Progenitor cell of endocrine pancreas (in vitro differentiated cells): ENCODE measurements at regions not wholly inside any gene's neighbourhood (a gene's known extent, or its start where the extent isn't known, plus 50 kb on each side); places are given as distances from the start of the nearest gene placed in this dataset.
"Not testable (repeated sequence)": the region's sequence is repeated elsewhere in the genome, so short reads cannot be mapped to it uniquely, and the experiment has no call there.

Experiments used
- DNase-seq: peaks from one replicate; pipeline ENCODE4 v3.0.0; 2021; ENCODE audit warnings: low spot score; ENCODE audit not compliant: unreplicated experiment
- H3K27ac Mint-ChIP-seq: 2 replicates; pipeline ENCODE4 v1.8.0; 2021; ENCODE audit warnings: mild to moderate bottlenecking, moderate library complexity, mixed read lengths
- H3K27me3 Mint-ChIP-seq: 2 replicates; pipeline ENCODE4 v1.8.0; 2021; ENCODE audit warnings: mixed read lengths
- H3K36me3 Mint-ChIP-seq: 2 replicates; pipeline ENCODE4 v1.8.0; 2022; ENCODE audit warnings: mixed read lengths; ENCODE audit not compliant: insufficient read depth
- H3K4me1 Mint-ChIP-seq: 2 replicates; pipeline ENCODE4 v1.8.0; 2021; ENCODE audit warnings: low read depth, mixed read lengths
- H3K4me3 Mint-ChIP-seq: 2 replicates; pipeline ENCODE4 v1.8.0; 2021; ENCODE audit warnings: low read depth, mild to moderate bottlenecking, moderate library complexity, mixed read lengths
- H3K9me3 Mint-ChIP-seq: 2 replicates; pipeline ENCODE4 v1.8.0; 2021; ENCODE audit warnings: low read depth, mixed read lengths
- CTCF ChIP-seq: fragments of 200-600 bp; sonication (generic); IDR thresholded peaks from one replicate; pipeline ENCODE4 v1.5.0; 2021; ENCODE audit warnings: antibody characterized with exemption, mild to moderate bottlenecking; ENCODE audit not compliant: unreplicated experiment

- H3K36me3 Mint-ChIP-seq, result no peaks in the 10 kb centered on the region
- H3K27ac Mint-ChIP-seq, result no peak overlapping the region
- no peak for DNase-seq
- H3K9me3 Mint-ChIP-seq, result peaks cover 5% of the 10 kb centered on the region
- H3K27me3 Mint-ChIP-seq, result peaks cover 13% of the 10 kb centered on the region
- H3K4me3 Mint-ChIP-seq, result no peak overlapping the region
- peaks cover 1% of the 10 kb centered on the region for H3K4me1 Mint-ChIP-seq
- no peak for TF ChIP-seq CTCF
These were observed 74.7 kb upstream of the TMEM170B start for GRCh38 chr6:11462742-11463397.

GRCh38 chr6:11460837-11461661 lies 76.5 kb upstream of the TMEM170B start:
- peaks cover under 1% of the 10 kb centered on the region for H3K36me3 Mint-ChIP-seq
- H3K4me1 Mint-ChIP-seq, result no peaks in the 10 kb centered on the region
- no peak overlapping the region for H3K4me3 Mint-ChIP-seq
- H3K27me3 Mint-ChIP-seq, result peaks cover 5% of the 10 kb centered on the region
- DNase-seq, result no peak
- no peak for TF ChIP-seq CTCF
- no peak overlapping the region for H3K27ac Mint-ChIP-seq
- peaks cover 1% of the 10 kb centered on the region for H3K9me3 Mint-ChIP-seq

GRCh38 chr6:11460001-11460668 lies 77.4 kb upstream of the TMEM170B start:
- TF ChIP-seq CTCF, result no peak
- no peak overlapping the region for H3K27ac Mint-ChIP-seq
- H3K4me1 Mint-ChIP-seq, result no peaks in the 10 kb centered on the region
- H3K36me3 Mint-ChIP-seq, result peaks cover 1% of the 10 kb centered on the region
- DNase-seq, result no peak
- H3K9me3 Mint-ChIP-seq, result peaks cover 8% of the 10 kb centered on the region
- peaks cover 5% of the 10 kb centered on the region for H3K27me3 Mint-ChIP-seq
- H3K4me3 Mint-ChIP-seq, result no peak overlapping the region

GRCh38 chr6:11459079-11459610 lies 78.4 kb upstream of the TMEM170B start:
- TF ChIP-seq CTCF, result no peak
- H3K9me3 Mint-ChIP-seq, result peaks cover 12% of the 10 kb centered on the region
- DNase-seq, result no peak
- no peak overlapping the region for H3K27ac Mint-ChIP-seq
- peaks cover 13% of the 10 kb centered on the region for H3K27me3 Mint-ChIP-seq
- no peaks in the 10 kb centered on the region for H3K4me1 Mint-ChIP-seq
- no peak overlapping the region for H3K4me3 Mint-ChIP-seq
- H3K36me3 Mint-ChIP-seq, result peaks cover 1% of the 10 kb centered on the region

- Mint-ChIP-seq H3K27ac (no peak overlapping the region), H3K36me3 (peaks cover 1% of the 10 kb centered on the region), H3K4me3 (no peak overlapping the region), H3K4me1 (no peaks in the 10 kb centered on the region), H3K9me3 (peaks cover 12% of the 10 kb centered on the region), H3K27me3 (peaks cover 13% of the 10 kb centered on the region)
- TF ChIP-seq CTCF, result no peak
- no peak for DNase-seq
These were observed 79.0 kb upstream of the TMEM170B start for GRCh38 chr6:11458509-11458908.

- H3K36me3 Mint-ChIP-seq, H3K27ac Mint-ChIP-seq, DNase-seq, H3K4me3 Mint-ChIP-seq, H3K4me1 Mint-ChIP-seq: not testable (repeated sequence)
- Mint-ChIP-seq H3K27me3 (peaks cover 13% of the 10 kb centered on the region), H3K9me3 (peaks cover 17% of the 10 kb centered on the region)
These were observed 80.1 kb upstream of the TMEM170B start for GRCh38 chr6:11457422-11457821.

GRCh38 chr6:11452106-11452505 lies 85.4 kb upstream of the TMEM170B start:
- peaks cover 20% of the 10 kb centered on the region for H3K9me3 Mint-ChIP-seq
- not testable (repeated sequence) for H3K4me1 Mint-ChIP-seq, H3K4me3 Mint-ChIP-seq, DNase-seq, H3K27ac Mint-ChIP-seq, H3K27me3 Mint-ChIP-seq, H3K36me3 Mint-ChIP-seq
